DND-41 (cell line): ENCODE measurements at regions not wholly inside any gene's neighbourhood (a gene's known extent, or its start where the extent isn't known, plus 50 kb on each side); places are given as distances from the start of the nearest gene placed in this dataset.

ENCODE experiments used
- ATAC-seq: fragments of 200-7000 bp; cut with Tn5 transposase; 3 replicates; pipeline ENCODE4 v1.9.1; 2021; ENCODE audit warnings: low read depth; ENCODE audit not compliant: insufficient read depth
- DNase-seq: peaks from one replicate; pipeline ENCODE4 v3.0.0-alpha.2; 2020
- H2AFZ ChIP-seq: 2 replicates; pipeline ENCODE4 v1.6.0; 2012; ENCODE audit warnings: low read depth, low read length
- H3K27ac ChIP-seq: 2 replicates; pipeline ENCODE4 v1.5.1; 2012; ENCODE audit warnings: low read length, inconsistent platforms
- H3K27me3 ChIP-seq: fragments of 200-600 bp; sonication (generic); 2 replicates; pipeline ENCODE4 v1.6.0; 2012; ENCODE audit warnings: low read length, mild to moderate bottlenecking, inconsistent platforms; ENCODE audit not compliant: insufficient read depth, poor library complexity
- H3K36me3 ChIP-seq: 2 replicates; pipeline ENCODE4 v1.5.1; 2012; ENCODE audit warnings: low read length, inconsistent platforms; ENCODE audit not compliant: insufficient read depth
- H3K4me1 ChIP-seq: 2 replicates; pipeline ENCODE4 v1.5.1; 2012; ENCODE audit warnings: mild to moderate bottlenecking, low read length; ENCODE audit not compliant: insufficient read depth
- H3K4me2 ChIP-seq: 2 replicates; pipeline ENCODE4 v1.6.0; 2012; ENCODE audit warnings: mild to moderate bottlenecking, moderate library complexity, low read length, inconsistent platforms; ENCODE audit not compliant: insufficient read depth
- H3K4me3 ChIP-seq, 2 experiments: fragments of 200-600 bp in 1 of 2; shearing (Covaris generic) in 1 of 2; 2 replicates each; pipeline ENCODE4 v1.5.1; 2012 to 2016; ENCODE audit warnings: inconsistent platforms in 2 of 2, low read length in 2 of 2, mild to moderate bottlenecking in 2 of 2, low read depth in 1 of 2, moderate library complexity in 1 of 2
- H3K79me2 ChIP-seq: 2 replicates; pipeline ENCODE4 v1.6.0; 2012; ENCODE audit warnings: low read length, inconsistent platforms; ENCODE audit not compliant: insufficient read depth
- H3K9ac ChIP-seq: 2 replicates; pipeline ENCODE4 v1.6.0; 2012; ENCODE audit warnings: low read depth, mild to moderate bottlenecking, inconsistent platforms, low read length, moderate library complexity
- H3K9me3 ChIP-seq: 2 replicates; pipeline ENCODE4 v1.5.1; 2012; ENCODE audit warnings: low read length, moderate library complexity, mild to moderate bottlenecking, inconsistent platforms; ENCODE audit not compliant: insufficient read depth, severe bottlenecking
- H4K20me1 ChIP-seq: 2 replicates; pipeline ENCODE4 v1.6.0; 2012; ENCODE audit warnings: low read length; ENCODE audit not compliant: insufficient read depth
- EZH2 ChIP-seq: IDR thresholded peaks from 3 replicates; pipeline ENCODE4 v1.6.1; 2012; ENCODE audit warnings: borderline replicate concordance, low read depth, mild to moderate bottlenecking, moderate library complexity, low read length, inconsistent platforms; ENCODE audit not compliant: severe bottlenecking
- TF ChIP-seq, protein P1 (sequence below): IDR thresholded peaks from 2 replicates; pipeline ENCODE4 v1.5.1; 2012; ENCODE audit warnings: borderline replicate concordance, low read length, moderate library complexity, mild to moderate bottlenecking; ENCODE audit not compliant: poor library complexity, severe bottlenecking; ENCODE audit errors: extremely low read depth

DNA sequence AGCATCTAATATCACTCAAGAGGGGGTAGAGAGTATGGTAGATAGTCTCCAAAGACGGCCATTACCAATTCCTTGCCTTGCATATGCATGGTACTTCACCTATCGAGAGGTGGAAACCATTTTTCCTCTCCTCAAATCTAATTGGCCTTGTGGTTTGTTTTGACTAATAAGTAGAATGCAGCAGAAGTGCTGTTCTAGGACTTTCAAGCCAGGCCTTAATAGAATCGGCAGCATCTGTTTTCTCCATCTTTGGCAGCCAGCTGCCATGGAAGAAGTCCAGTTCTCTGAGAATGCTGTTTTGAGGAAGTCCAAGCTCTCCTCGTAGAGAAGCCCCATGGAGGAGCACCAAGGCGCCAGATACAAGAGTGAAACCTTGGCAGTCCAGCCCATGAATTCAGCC is 59.1 kb upstream of the RASGRP1 start:
- peaks cover 23% of the 10 kb centered on the region for H3K4me1 ChIP-seq

DNA sequence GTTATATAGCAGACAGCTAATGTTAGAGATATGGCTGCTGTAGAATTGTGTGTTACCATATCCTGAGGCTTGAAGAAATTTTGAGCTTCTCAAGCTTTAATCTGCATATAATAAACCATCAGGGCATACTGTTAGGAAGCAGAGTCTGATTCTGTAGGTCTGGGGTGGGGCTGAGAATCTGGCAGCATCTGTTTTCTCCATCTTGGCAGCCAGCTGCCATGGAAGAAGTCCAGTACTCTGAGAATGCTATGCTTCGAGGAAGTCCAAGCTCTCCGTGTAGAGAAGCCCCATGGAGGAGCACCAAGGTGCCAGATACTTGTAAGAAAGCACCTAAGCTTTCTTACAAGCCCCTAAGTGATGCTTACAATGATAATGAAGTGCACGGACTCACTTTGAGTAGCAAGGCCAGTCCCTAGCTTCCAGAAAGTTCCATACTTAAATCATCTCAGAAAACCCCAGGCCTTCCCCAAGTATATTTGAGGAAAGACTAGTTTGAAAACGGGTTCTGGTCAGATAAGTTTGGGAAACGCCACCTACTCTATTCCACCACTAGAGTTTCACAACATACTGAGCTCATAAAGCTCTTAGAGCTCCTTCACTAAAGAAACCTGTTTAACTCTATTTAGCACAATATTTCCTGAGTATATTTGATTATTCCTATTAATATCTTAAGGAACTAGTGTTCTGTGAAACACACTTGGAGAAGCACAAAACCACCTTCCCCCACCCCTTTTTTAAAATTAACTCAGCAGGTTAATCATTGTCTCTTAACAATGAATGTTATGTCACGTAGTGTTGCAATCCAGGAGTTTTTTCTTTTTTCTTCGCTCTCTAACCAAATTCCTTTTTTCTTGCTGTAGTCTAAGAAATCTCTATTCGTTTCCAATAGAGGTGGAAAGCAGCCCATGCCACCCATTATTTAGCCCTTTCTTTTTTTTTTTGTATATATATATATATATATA is 59.9 kb upstream of the RASGRP1 start:
- Histone ChIP-seq H3K9me3 (no peaks in the 10 kb centered on the region), H2AFZ (0 out of 2 replicates have a peak overlapping the region, but pooled peaks have one; percentile 17), H3K4me1 (peaks cover 23% of the 10 kb centered on the region), H3K27ac (no peak overlapping the region), H3K4me2 (no peak overlapping the region), H3K79me2 (no peaks in the 10 kb centered on the region), H3K4me3 (no peak overlapping the region), H3K9ac (no peak overlapping the region), H3K36me3 (no peaks in the 10 kb centered on the region), H4K20me1 (no peaks in the 10 kb centered on the region), H3K27me3 (no peaks in the 10 kb centered on the region)
- ATAC-seq (no peak), DNase-seq (no peak)
- no peak for TF ChIP-seq EZH2
- TF ChIP-seq, protein P1, sequence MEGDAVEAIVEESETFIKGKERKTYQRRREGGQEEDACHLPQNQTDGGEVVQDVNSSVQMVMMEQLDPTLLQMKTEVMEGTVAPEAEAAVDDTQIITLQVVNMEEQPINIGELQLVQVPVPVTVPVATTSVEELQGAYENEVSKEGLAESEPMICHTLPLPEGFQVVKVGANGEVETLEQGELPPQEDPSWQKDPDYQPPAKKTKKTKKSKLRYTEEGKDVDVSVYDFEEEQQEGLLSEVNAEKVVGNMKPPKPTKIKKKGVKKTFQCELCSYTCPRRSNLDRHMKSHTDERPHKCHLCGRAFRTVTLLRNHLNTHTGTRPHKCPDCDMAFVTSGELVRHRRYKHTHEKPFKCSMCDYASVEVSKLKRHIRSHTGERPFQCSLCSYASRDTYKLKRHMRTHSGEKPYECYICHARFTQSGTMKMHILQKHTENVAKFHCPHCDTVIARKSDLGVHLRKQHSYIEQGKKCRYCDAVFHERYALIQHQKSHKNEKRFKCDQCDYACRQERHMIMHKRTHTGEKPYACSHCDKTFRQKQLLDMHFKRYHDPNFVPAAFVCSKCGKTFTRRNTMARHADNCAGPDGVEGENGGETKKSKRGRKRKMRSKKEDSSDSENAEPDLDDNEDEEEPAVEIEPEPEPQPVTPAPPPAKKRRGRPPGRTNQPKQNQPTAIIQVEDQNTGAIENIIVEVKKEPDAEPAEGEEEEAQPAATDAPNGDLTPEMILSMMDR: no peak

More for the DNA sequence above, 59.1 kb upstream of the RASGRP1 start:
- no peak for DNase-seq
- Histone ChIP-seq H2AFZ (no peak overlapping the region; the same call in 1 of the 2 replicates), H3K36me3 (no peaks in the 10 kb centered on the region), H3K9me3 (no peaks in the 10 kb centered on the region), H3K9ac (no peak overlapping the region), H3K79me2 (no peaks in the 10 kb centered on the region), H4K20me1 (no peaks in the 10 kb centered on the region), H3K4me3 (no peak overlapping the region), H3K27me3 (no peaks in the 10 kb centered on the region), H3K4me2 (no peak overlapping the region), H3K27ac (no peak overlapping the region)
- no peak for TF ChIP-seq EZH2
- TF ChIP-seq, protein P1: no peak
- no peak for ATAC-seq

DNA sequence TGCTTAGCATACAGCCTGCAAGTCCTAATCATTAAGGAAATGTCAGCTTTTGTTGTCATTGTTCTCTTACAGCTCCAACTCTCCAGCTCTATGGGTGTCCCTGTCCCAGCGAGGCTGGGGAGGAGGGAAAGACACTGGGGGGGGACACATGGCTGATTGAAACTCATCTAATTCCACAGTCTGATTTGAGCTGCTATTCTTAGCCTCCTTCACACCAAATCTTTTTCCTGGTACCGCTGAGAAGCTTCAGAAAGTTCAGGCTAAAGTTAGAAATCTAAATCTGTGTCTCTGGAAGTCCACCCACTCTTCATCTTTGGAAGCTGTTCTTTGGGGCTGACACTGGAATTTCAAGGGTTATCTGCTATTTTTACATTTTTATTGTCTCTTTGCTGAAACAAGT is 61.3 kb upstream of the RASGRP1 start:
- no peak overlapping the region for H3K4me2 ChIP-seq
- H3K27me3 ChIP-seq: no peaks in the 10 kb centered on the region
- H3K27ac ChIP-seq: no peak overlapping the region
- H3K4me1 ChIP-seq: peaks cover 13% of the 10 kb centered on the region
- no peaks in the 10 kb centered on the region for H3K79me2 ChIP-seq
- DNase-seq: no peak
- H2AFZ ChIP-seq: no peak overlapping the region
- H3K9ac ChIP-seq: no peak overlapping the region
- H3K9me3 ChIP-seq: no peaks in the 10 kb centered on the region
- no peak for TF ChIP-seq EZH2
- TF ChIP-seq, protein P1: no peak
- H3K36me3 ChIP-seq: no peaks in the 10 kb centered on the region
- H3K4me3 ChIP-seq: no peak overlapping the region
- ATAC-seq: no peak
- no peaks in the 10 kb centered on the region for H4K20me1 ChIP-seq
